ENCODE measurements at regions not wholly inside any gene's neighbourhood (a gene's known extent, or its start where the extent isn't known, plus 50 kb on each side); places are given as distances from the start of the nearest gene placed in this dataset.

DNA sequence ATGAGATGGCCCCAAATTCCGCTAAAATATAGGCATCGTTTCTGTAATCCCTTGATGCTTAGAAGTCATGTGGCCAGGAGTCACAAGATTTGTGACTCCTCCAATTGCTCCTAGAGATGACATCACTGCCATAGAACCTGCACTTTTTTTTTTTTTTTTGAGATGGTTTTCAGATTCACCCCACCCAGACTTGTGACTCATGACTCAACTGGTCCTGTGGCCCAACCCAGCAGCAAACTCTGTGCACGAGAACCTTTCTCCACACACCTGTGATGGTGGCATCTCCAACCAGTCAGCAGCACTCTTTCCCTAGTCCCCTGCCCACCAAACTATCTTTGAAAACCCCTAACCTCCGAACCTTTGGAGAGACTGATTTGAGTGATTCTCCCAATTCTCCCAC, 414.0 kb downstream of the MED10 start:
- H3K4me3 ChIP-seq, result no peak overlapping the region
- DNase-seq (ENCODE audit: low spot score in 2 of 2), result no peak
- no peaks in the 10 kb centered on the region for H3K27me3 ChIP-seq
- H3K27ac ChIP-seq, result no peak overlapping the region
- no peaks in the 10 kb centered on the region for H3K36me3 ChIP-seq
- WGBS, 2 donors, result 95 to 98% methylated on average over 4 of the region's 4 CpGs
- H3K9me3 ChIP-seq, result peaks cover 0 to 6% (median 0%) of the 10 kb centered on the region in 4 donors
- TF ChIP-seq POLR2A (IDR thresholded peaks at IDR 0.05) (no peak), EP300 (IDR thresholded peaks at IDR 0.05) (no peak)
- TF ChIP-seq, protein P1, sequence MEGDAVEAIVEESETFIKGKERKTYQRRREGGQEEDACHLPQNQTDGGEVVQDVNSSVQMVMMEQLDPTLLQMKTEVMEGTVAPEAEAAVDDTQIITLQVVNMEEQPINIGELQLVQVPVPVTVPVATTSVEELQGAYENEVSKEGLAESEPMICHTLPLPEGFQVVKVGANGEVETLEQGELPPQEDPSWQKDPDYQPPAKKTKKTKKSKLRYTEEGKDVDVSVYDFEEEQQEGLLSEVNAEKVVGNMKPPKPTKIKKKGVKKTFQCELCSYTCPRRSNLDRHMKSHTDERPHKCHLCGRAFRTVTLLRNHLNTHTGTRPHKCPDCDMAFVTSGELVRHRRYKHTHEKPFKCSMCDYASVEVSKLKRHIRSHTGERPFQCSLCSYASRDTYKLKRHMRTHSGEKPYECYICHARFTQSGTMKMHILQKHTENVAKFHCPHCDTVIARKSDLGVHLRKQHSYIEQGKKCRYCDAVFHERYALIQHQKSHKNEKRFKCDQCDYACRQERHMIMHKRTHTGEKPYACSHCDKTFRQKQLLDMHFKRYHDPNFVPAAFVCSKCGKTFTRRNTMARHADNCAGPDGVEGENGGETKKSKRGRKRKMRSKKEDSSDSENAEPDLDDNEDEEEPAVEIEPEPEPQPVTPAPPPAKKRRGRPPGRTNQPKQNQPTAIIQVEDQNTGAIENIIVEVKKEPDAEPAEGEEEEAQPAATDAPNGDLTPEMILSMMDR (IDR thresholded peaks at IDR 0.05), result no peak
- H3K4me1 ChIP-seq, result no peaks in the 10 kb centered on the region

DNA sequence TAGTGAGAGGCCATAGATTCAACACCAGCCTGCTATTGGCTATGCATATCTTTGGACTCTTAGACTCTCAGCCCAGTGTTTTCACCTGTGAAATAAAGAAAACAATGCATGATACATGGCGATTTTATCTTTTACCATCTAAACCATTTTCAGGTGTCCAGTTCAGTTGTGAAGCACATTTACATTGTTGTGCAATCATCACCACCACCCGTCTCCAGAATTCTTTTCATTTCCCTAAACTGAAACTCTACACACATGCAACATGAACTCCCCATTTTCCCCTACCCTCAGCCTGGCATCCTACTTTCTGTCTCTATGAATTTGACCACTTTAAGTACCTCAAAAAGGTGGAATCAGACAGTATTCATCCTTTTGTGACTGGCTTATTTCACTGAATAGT, 420.6 kb downstream of the MED10 start:
- Histone ChIP-seq H3K4me3 (no peak overlapping the region), H3K4me1 (no peaks in the 10 kb centered on the region), H3K9me3 (peaks cover 0 to 8% (median 0%) of the 10 kb centered on the region in 4 donors), H3K27me3 (no peaks in the 10 kb centered on the region), H3K36me3 (no peaks in the 10 kb centered on the region), H3K27ac (no peak overlapping the region)
- TF ChIP-seq POLR2A (IDR thresholded peaks at IDR 0.05) (no peak), EP300 (IDR thresholded peaks at IDR 0.05) (no peak)
- TF ChIP-seq, protein P1 (IDR thresholded peaks at IDR 0.05), result no peak
- no peak for DNase-seq (ENCODE audit: low spot score in 2 of 2)
- 88 to 93% methylated on average over 2 of the region's 2 CpGs for WGBS, 2 donors

DNA sequence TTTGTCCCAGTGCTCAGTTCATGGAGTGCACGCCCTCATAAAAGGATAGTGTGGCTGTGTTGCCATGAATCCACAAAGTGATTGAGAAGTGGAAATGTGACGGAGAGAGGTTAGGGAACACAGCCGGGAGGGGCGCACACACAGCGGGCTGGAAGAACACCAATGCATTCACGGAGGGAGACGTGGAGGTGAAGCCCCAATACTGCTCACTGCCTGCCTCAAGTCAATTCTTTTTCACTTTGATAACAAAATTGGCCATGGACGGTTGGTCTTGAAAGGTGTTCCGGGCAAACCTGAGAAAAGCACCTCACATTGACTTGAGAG, 424.1 kb downstream of the MED10 start:
- no peak overlapping the region for H3K27ac ChIP-seq
- no peaks in the 10 kb centered on the region for H3K27me3 ChIP-seq
- TF ChIP-seq, protein P1 (IDR thresholded peaks at IDR 0.05), result no peak
- no peak for TF ChIP-seq EP300 (IDR thresholded peaks at IDR 0.05)
- no peak for TF ChIP-seq POLR2A (IDR thresholded peaks at IDR 0.05)
- no peak for DNase-seq (ENCODE audit: low spot score in 2 of 2)
- H3K4me3 ChIP-seq, result no peak overlapping the region
- 77 to 87% methylated on average over 9 of the region's 9 CpGs for WGBS, 2 donors
- peaks cover 0 to 8% (median 0%) of the 10 kb centered on the region in 4 donors for H3K9me3 ChIP-seq
- no peaks in the 10 kb centered on the region for H3K36me3 ChIP-seq
- no peaks in the 10 kb centered on the region for H3K4me1 ChIP-seq

DNA sequence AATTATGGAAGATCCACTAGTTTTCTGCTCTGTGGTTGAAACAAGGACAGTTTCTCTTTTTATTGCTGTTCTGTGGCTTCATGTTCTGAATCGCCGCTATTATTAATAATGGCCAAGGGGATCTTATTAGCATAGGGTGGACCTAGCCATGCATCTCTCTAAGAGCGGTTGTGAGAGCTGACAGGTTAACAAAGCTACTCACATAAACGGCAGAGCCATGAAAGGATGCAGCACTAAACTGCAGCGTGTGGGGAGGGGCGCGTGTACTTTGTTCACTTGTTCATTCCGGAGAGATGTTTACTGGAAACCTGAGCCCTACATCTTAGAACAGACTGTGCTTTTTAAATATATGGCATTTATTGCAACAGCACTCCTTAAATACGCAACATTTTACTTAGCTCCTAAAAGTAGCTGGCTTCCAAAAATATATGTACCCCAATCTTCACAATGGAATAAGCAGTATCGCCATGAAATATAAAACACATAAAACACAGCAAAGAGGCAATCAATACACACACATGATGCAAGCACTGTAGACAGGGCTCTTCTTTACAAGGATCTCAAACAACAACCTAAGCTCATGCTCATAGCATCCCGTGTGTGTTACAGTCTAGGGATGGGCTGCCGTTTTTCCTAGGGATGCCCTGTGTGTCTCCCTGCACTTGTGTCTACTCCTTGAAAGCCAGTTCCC, 424.6 kb downstream of the MED10 start:
- peaks cover 0 to 8% (median 0%) of the 10 kb centered on the region in 4 donors for H3K9me3 ChIP-seq
- WGBS, 2 donors, result 70 to 72% methylated on average over 12 of the region's 12 CpGs
- DNase-seq (ENCODE audit: low spot score in 2 of 2), result no peak
- H3K4me1 ChIP-seq, result no peaks in the 10 kb centered on the region
- TF ChIP-seq EP300 (IDR thresholded peaks at IDR 0.05) (no peak), POLR2A (IDR thresholded peaks at IDR 0.05) (no peak)
- TF ChIP-seq, protein P1 (IDR thresholded peaks at IDR 0.05), result no peak
- H3K4me3 ChIP-seq, result no peak overlapping the region
- H3K36me3 ChIP-seq, result no peaks in the 10 kb centered on the region
- H3K27me3 ChIP-seq, result no peaks in the 10 kb centered on the region
- H3K27ac ChIP-seq, result no peak overlapping the region

DNA sequence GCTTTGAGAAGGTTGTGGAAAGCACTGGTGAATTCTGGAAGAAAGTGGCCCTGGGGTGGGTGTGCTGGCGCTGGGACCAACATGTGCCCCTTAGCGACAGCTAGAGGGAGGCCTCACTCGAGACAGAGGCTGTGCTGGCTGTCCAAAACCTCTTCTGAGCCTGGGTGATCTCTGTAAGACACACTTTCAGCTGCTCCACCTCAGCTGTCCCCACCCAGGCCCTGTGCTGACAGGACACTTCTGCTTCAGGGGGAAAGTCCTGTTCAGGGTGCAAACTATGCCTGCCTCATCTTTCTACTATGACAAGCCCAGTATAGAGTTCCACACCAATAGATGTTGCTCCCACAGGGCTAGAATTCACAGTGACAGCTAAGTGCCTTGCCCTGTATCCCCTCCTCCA, 426.4 kb downstream of the MED10 start:
- H3K9me3 ChIP-seq, result peaks cover 0 to 8% (median 0%) of the 10 kb centered on the region in 4 donors
- H3K4me3 ChIP-seq, result no peak overlapping the region
- TF ChIP-seq, protein P1 (IDR thresholded peaks at IDR 0.05), result no peak
- H3K27me3 ChIP-seq, result no peaks in the 10 kb centered on the region
- no peaks in the 10 kb centered on the region for H3K36me3 ChIP-seq
- WGBS, 2 donors, result 60 to 77% methylated on average over 3 of the region's 3 CpGs
- DNase-seq (ENCODE audit: low spot score in 2 of 2), result no peak
- H3K4me1 ChIP-seq, result no peaks in the 10 kb centered on the region
- H3K27ac ChIP-seq, result no peak overlapping the region
